ENCODE measurements at regions not wholly inside any gene's neighbourhood (a gene's known extent, or its start where the extent isn't known, plus 50 kb on each side); places are given as distances from the start of the nearest gene placed in this dataset.

GRCh38 chr4:71860643-71861042 lies 76.8 kb upstream of the GC start:
- Histone ChIP-seq H2BK120ac (ENCODE audit: low read depth, low read length) (no peak overlapping the region), H3K9me3 (replicated peaks in 1 of 2; ENCODE audit: control insufficient read depth in 2 of 2, insufficient read depth in 1 of 2, low read depth in 1 of 2, low read length in 2 of 2) (peaks cover 2 to 5% of the 10 kb centered on the region in 2 donors), H3K4me3 (ENCODE audit: low read length in 2 of 2) (no peak overlapping the region), H3K18ac (ENCODE audit: low read length) (no peak overlapping the region), H4K91ac (ENCODE audit: low read depth, low read length, poor library complexity) (no peak overlapping the region), H2BK15ac (ENCODE audit: low read length) (no peak overlapping the region), H3K4me2 (ENCODE audit: insufficient read depth, low read length, poor library complexity, severe bottlenecking) (no peak overlapping the region), H4K8ac (ENCODE audit: low read depth, low read length) (no peak overlapping the region), H3K23ac (ENCODE audit: low read depth, low read length, poor library complexity) (no peak overlapping the region), H3K27ac (replicated peaks; ENCODE audit: low read length) (no peak overlapping the region), H3K36me3 (replicated peaks in 1 of 2; ENCODE audit: control insufficient read depth in 2 of 2, insufficient read depth in 2 of 2, low read length in 2 of 2) (no peaks in the 10 kb centered on the region), H3K27me3 (ENCODE audit: control insufficient read depth in 3 of 3, insufficient read depth in 3 of 3, low read depth in 1 of 3, low read length in 3 of 3) (no peaks in the 10 kb centered on the region), H3K4me1 (ENCODE audit: control insufficient read depth in 2 of 2, insufficient read depth in 1 of 2, low read depth in 1 of 2, low read length in 2 of 2) (peaks cover 0 to 5% of the 10 kb centered on the region in 2 donors), H3K4ac (ENCODE audit: low read length) (no peak overlapping the region), H2AFZ (ENCODE audit: low read length) (no peak overlapping the region), H3K14ac (ENCODE audit: low read length) (no peak overlapping the region), H2BK5ac (ENCODE audit: low read length) (no peak overlapping the region), H3K9ac (ENCODE audit: low read depth, low read length, poor library complexity) (no peak overlapping the region), H2BK12ac (ENCODE audit: low read length) (no peak overlapping the region), H3K79me1 (ENCODE audit: low read depth, low read length) (no peaks in the 10 kb centered on the region), H2AK5ac (ENCODE audit: low read depth, low read length) (no peak overlapping the region)
- DNase-seq (ENCODE audit: low spot score), result peak; percentile 43
- no CpG with 5 or more reads among the region's 1 CpG for WGBS, 2 donors (ENCODE audit: extremely low coverage in 2 of 2, insufficient read length in 2 of 2, insufficient replicate concordance in 1 of 2)

GRCh38 chr4:71862315-71862714 lies 78.4 kb upstream of the GC start:
- no peak overlapping the region for H3K9ac ChIP-seq (ENCODE audit: low read depth, low read length, poor library complexity)
- no peak overlapping the region for H3K18ac ChIP-seq (ENCODE audit: low read length)
- no peak overlapping the region for H3K4me3 ChIP-seq (ENCODE audit: low read length in 2 of 2)
- H3K27ac ChIP-seq (replicated peaks; ENCODE audit: low read length), result no peak overlapping the region
- no peak overlapping the region for H3K4me2 ChIP-seq (ENCODE audit: insufficient read depth, low read length, poor library complexity, severe bottlenecking)
- H3K27me3 ChIP-seq (ENCODE audit: control insufficient read depth in 3 of 3, insufficient read depth in 3 of 3, low read depth in 1 of 3, low read length in 3 of 3), result no peaks in the 10 kb centered on the region
- H3K4ac ChIP-seq (ENCODE audit: low read length), result no peak overlapping the region
- no peaks in the 10 kb centered on the region for H3K36me3 ChIP-seq (replicated peaks in 1 of 2; ENCODE audit: control insufficient read depth in 2 of 2, insufficient read depth in 2 of 2, low read length in 2 of 2)
- H2BK15ac ChIP-seq (ENCODE audit: low read length), result no peak overlapping the region
- H4K91ac ChIP-seq (ENCODE audit: low read depth, low read length, poor library complexity), result no peak overlapping the region
- no peak overlapping the region for H3K23ac ChIP-seq (ENCODE audit: low read depth, low read length, poor library complexity)
- no peak overlapping the region for H2AFZ ChIP-seq (ENCODE audit: low read length)
- no peaks in the 10 kb centered on the region for H3K79me1 ChIP-seq (ENCODE audit: low read depth, low read length)
- H2BK12ac ChIP-seq (ENCODE audit: low read length), result no peak overlapping the region
- H3K14ac ChIP-seq (ENCODE audit: low read length), result no peak overlapping the region
- no peak overlapping the region for H2BK120ac ChIP-seq (ENCODE audit: low read depth, low read length)
- H2BK5ac ChIP-seq (ENCODE audit: low read length), result no peak overlapping the region
- H3K4me1 ChIP-seq (ENCODE audit: control insufficient read depth in 2 of 2, insufficient read depth in 1 of 2, low read depth in 1 of 2, low read length in 2 of 2), result peaks cover 0 to 5% of the 10 kb centered on the region in 2 donors
- DNase-seq (ENCODE audit: low spot score), result no peak
- no peak overlapping the region for H2AK5ac ChIP-seq (ENCODE audit: low read depth, low read length)
- peaks cover 2 to 5% of the 10 kb centered on the region in 2 donors for H3K9me3 ChIP-seq (replicated peaks in 1 of 2; ENCODE audit: control insufficient read depth in 2 of 2, insufficient read depth in 1 of 2, low read depth in 1 of 2, low read length in 2 of 2)
- H4K8ac ChIP-seq (ENCODE audit: low read depth, low read length), result no peak overlapping the region

- no peak overlapping the region for H2BK12ac ChIP-seq (ENCODE audit: low read length)
These were observed 79.6 kb upstream of the GC start for GRCh38 chr4:71863457-71863856.

GRCh38 chr4:71864380-71864779 lies 80.5 kb upstream of the GC start:
- Histone ChIP-seq H3K4me2 (ENCODE audit: insufficient read depth, low read length, poor library complexity, severe bottlenecking) (no peak overlapping the region), H3K4me1 (ENCODE audit: control insufficient read depth in 2 of 2, insufficient read depth in 1 of 2, low read depth in 1 of 2, low read length in 2 of 2) (no peaks in the 10 kb centered on the region), H2BK12ac (ENCODE audit: low read length) (no peak overlapping the region), H3K79me1 (ENCODE audit: low read depth, low read length) (no peaks in the 10 kb centered on the region), H3K27ac (replicated peaks; ENCODE audit: low read length) (no peak overlapping the region), H2AK5ac (ENCODE audit: low read depth, low read length) (no peak overlapping the region), H3K18ac (ENCODE audit: low read length) (no peak overlapping the region), H3K9ac (ENCODE audit: low read depth, low read length, poor library complexity) (no peak overlapping the region), H2BK15ac (ENCODE audit: low read length) (no peak overlapping the region), H4K8ac (ENCODE audit: low read depth, low read length) (no peak overlapping the region), H2BK5ac (ENCODE audit: low read length) (no peak overlapping the region), H4K91ac (ENCODE audit: low read depth, low read length, poor library complexity) (no peak overlapping the region), H3K4me3 (ENCODE audit: low read length in 2 of 2) (no peak overlapping the region), H3K27me3 (ENCODE audit: control insufficient read depth in 3 of 3, insufficient read depth in 3 of 3, low read depth in 1 of 3, low read length in 3 of 3) (no peaks in the 10 kb centered on the region), H2AFZ (ENCODE audit: low read length) (no peak overlapping the region), H3K9me3 (replicated peaks in 1 of 2; ENCODE audit: control insufficient read depth in 2 of 2, insufficient read depth in 1 of 2, low read depth in 1 of 2, low read length in 2 of 2) (peaks cover 2 to 5% of the 10 kb centered on the region in 2 donors), H2BK120ac (ENCODE audit: low read depth, low read length) (no peak overlapping the region), H3K4ac (ENCODE audit: low read length) (no peak overlapping the region), H3K14ac (ENCODE audit: low read length) (no peak overlapping the region), H3K23ac (ENCODE audit: low read depth, low read length, poor library complexity) (no peak overlapping the region), H3K36me3 (replicated peaks in 1 of 2; ENCODE audit: control insufficient read depth in 2 of 2, insufficient read depth in 2 of 2, low read length in 2 of 2) (no peaks in the 10 kb centered on the region)
- WGBS, 2 donors (ENCODE audit: extremely low coverage in 2 of 2, insufficient read length in 2 of 2, insufficient replicate concordance in 1 of 2), result no CpG with 5 or more reads among the region's 2 CpGs
- DNase-seq (ENCODE audit: low spot score), result no peak

More at GRCh38 chr4:71863457-71863856, 79.6 kb upstream of the GC start:
- no CpG with 5 or more reads among the region's 3 CpGs for WGBS, 2 donors (ENCODE audit: extremely low coverage in 2 of 2, insufficient read length in 2 of 2, insufficient replicate concordance in 1 of 2)
- Histone ChIP-seq H3K4ac (ENCODE audit: low read length) (no peak overlapping the region), H4K91ac (ENCODE audit: low read depth, low read length, poor library complexity) (no peak overlapping the region), H2AK5ac (ENCODE audit: low read depth, low read length) (no peak overlapping the region), H3K27me3 (ENCODE audit: control insufficient read depth in 3 of 3, insufficient read depth in 3 of 3, low read depth in 1 of 3, low read length in 3 of 3) (no peaks in the 10 kb centered on the region), H3K9me3 (replicated peaks in 1 of 2; ENCODE audit: control insufficient read depth in 2 of 2, insufficient read depth in 1 of 2, low read depth in 1 of 2, low read length in 2 of 2) (peaks cover 2 to 5% of the 10 kb centered on the region in 2 donors), H3K36me3 (replicated peaks in 1 of 2; ENCODE audit: control insufficient read depth in 2 of 2, insufficient read depth in 2 of 2, low read length in 2 of 2) (no peaks in the 10 kb centered on the region), H3K79me1 (ENCODE audit: low read depth, low read length) (no peaks in the 10 kb centered on the region), H3K27ac (replicated peaks; ENCODE audit: low read length) (no peak overlapping the region), H2BK15ac (ENCODE audit: low read length) (no peak overlapping the region), H3K23ac (ENCODE audit: low read depth, low read length, poor library complexity) (no peak overlapping the region), H3K9ac (ENCODE audit: low read depth, low read length, poor library complexity) (no peak overlapping the region), H2AFZ (ENCODE audit: low read length) (no peak overlapping the region), H3K14ac (ENCODE audit: low read length) (no peak overlapping the region), H2BK120ac (ENCODE audit: low read depth, low read length) (no peak overlapping the region), H3K18ac (ENCODE audit: low read length) (no peak overlapping the region), H3K4me3 (ENCODE audit: low read length in 2 of 2) (no peak overlapping the region), H4K8ac (ENCODE audit: low read depth, low read length) (no peak overlapping the region), H3K4me1 (ENCODE audit: control insufficient read depth in 2 of 2, insufficient read depth in 1 of 2, low read depth in 1 of 2, low read length in 2 of 2) (no peaks in the 10 kb centered on the region), H3K4me2 (ENCODE audit: insufficient read depth, low read length, poor library complexity, severe bottlenecking) (no peak overlapping the region), H2BK5ac (ENCODE audit: low read length) (no peak overlapping the region)
- no peak for DNase-seq (ENCODE audit: low spot score)

All from neuronal stem cell (in vitro differentiated cells).